AG09309 (cell line): ENCODE measurements at regions not wholly inside any gene's neighbourhood (a gene's known extent, or its start where the extent isn't known, plus 50 kb on each side); places are given as distances from the start of the nearest gene placed in this dataset.

ENCODE experiments used
- DNase-seq: peaks from one replicate; pipeline ENCODE4 v3.0.0-alpha.2; 2010; ENCODE audit warnings: low read depth
- H3K4me3 ChIP-seq: 2 replicates; pipeline ENCODE4 v1.5.1; 2011; ENCODE audit warnings: mild to moderate bottlenecking, low read depth, low read length, moderate library complexity; ENCODE audit not compliant: control insufficient read depth
- CTCF ChIP-seq: IDR thresholded peaks from 2 replicates; pipeline ENCODE4 v1.5.1; 2011; ENCODE audit warnings: mild to moderate bottlenecking, low read depth, low read length, inconsistent platforms; ENCODE audit not compliant: insufficient read depth, control insufficient read depth; ENCODE audit errors: missing control alignments

GRCh38 chr12:46609674-46610073, 216.1 kb downstream of the SLC38A4 start:
- H3K4me3 ChIP-seq, result no peak overlapping the region
- no peak for DNase-seq
- TF ChIP-seq CTCF, result no peak

GRCh38 chr12:46609273-46609623, 216.5 kb downstream of the SLC38A4 start:
- no peak for DNase-seq
- no peak for TF ChIP-seq CTCF
- no peak overlapping the region for H3K4me3 ChIP-seq

GRCh38 chr12:46608431-46609272, 217.1 kb downstream of the SLC38A4 start:
- peak; percentile 80 for DNase-seq
- H3K4me3 ChIP-seq, result no peak overlapping the region
- no peak for TF ChIP-seq CTCF

- H3K4me3 ChIP-seq, result no peak overlapping the region
- DNase-seq, result no peak
- no peak for TF ChIP-seq CTCF
Observed at GRCh38 chr12:46604684-46605083, 221.1 kb downstream of the SLC38A4 start.

- DNase-seq, result no peak
- no peak overlapping the region for H3K4me3 ChIP-seq
- TF ChIP-seq CTCF, result no peak
Observed at GRCh38 chr12:46603776-46604456, 221.9 kb downstream of the SLC38A4 start.

- no peak for DNase-seq
Observed at GRCh38 chr12:46602474-46602873, 223.3 kb downstream of the SLC38A4 start.

More at GRCh38 chr12:46602474-46602873, 223.3 kb downstream of the SLC38A4 start:
- TF ChIP-seq CTCF, result no peak
- no peak overlapping the region for H3K4me3 ChIP-seq
